DMS79 (cell line): ENCODE measurements at regions not wholly inside any gene's neighbourhood (a gene's known extent, or its start where the extent isn't known, plus 50 kb on each side); places are given as distances from the start of the nearest gene placed in this dataset.

Experiments used
- DNase-seq: peaks from one replicate; lab custom pipeline; 2025; lab: John Stamatoyannopoulos, UW

GRCh38 chr13:95498886-95499285, 53.6 kb upstream of the CLDN10 start:
- DNase-seq = no peak

DNA sequence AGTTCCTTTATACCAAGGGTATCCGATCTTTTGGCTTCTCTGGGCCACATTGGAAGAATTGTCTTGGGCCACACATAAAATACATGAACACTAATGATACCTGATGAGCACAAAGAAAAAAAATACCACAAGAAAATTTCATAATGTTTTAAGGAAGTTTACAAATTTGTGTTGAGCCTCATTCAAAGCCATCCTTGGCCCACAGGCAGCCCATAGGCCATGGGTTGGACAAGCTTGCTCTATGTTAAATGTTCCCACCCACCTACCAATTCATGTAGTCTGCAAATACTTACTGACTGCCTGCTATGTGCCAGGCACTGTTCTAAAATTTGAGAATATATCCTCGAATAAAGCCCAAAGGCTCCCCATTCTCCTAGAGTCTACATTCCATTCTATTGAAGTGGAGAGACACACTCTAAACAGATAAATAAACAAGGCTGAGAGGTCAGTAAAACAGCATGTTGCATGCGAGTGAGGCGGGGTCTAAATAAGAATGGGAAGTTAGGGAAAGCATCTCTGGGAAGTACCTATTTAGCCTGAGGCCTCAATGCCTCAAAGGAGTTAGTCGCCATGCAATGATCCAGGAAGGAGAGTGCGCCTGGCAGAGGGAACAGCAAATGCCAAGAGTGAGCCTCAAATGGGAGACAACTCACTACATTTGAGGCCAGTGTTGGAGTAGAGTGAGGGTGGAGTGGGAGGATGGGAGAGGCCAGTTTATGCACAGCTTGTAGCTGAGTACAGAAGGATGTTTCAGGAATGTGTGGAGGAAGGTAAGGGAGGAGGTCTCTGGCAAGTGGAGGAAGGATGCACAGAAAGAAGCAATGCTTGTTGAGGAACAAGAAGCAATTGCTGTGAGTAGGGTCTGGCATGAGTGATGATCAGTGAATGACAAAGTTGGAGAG, 52.5 kb upstream of the CLDN10 start:
- DNase-seq = no peak

DNA sequence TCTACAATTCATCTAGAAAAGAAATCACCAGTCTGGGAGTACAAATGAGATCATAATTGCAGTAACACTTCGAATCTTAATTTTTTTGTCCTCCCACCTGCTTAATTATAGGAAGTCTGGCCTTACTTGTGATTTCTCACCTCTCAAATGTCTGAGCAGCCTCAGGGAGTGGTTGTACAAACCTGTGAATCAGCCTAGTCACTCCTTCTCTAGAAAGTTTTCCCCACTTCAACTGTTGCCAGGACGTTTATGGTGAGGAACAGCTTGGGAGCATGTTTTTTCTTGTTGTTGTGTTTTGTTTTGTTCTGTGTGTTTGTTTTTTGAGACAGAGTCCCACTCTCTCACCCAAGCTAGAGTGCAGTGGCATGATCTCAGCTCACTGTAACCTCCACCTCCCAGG, 50.3 kb upstream of the CLDN10 start:
- no peak for DNase-seq
